ENCODE measurements at regions not wholly inside any gene's neighbourhood (a gene's known extent, or its start where the extent isn't known, plus 50 kb on each side); places are given as distances from the start of the nearest gene placed in this dataset.

GRCh38 chr5:67620424-67621397 lies 424.1 kb upstream of the CD180 start:
- Histone ChIP-seq H3K4me3 (ENCODE audit: low read length) (no peak overlapping the region), H3K9me2 (replicated peaks; ENCODE audit: insufficient read depth, low read length) (no peaks in the 10 kb centered on the region), H3K9ac (ENCODE audit: low read length) (no peak overlapping the region), H3K27me3 (ENCODE audit: low read length) (no peaks in the 10 kb centered on the region), H2AFZ (ENCODE audit: low read length) (no peak overlapping the region), H4K20me1 (ENCODE audit: insufficient read depth, low read depth, low read length) (no peaks in the 10 kb centered on the region), H3K9me3 (ENCODE audit: low read length) (no peaks in the 10 kb centered on the region), H3K4me1 (ENCODE audit: low read length) (no peaks in the 10 kb centered on the region), H3K79me2 (ENCODE audit: low read length) (no peaks in the 10 kb centered on the region), H3K27ac (ENCODE audit: low read length) (no peak overlapping the region), H3K4me2 (ENCODE audit: low read depth, low read length, poor library complexity, severe bottlenecking) (no peak overlapping the region), H3K36me3 (ENCODE audit: insufficient read depth, low read length) (no peaks in the 10 kb centered on the region)
- no peak for DNase-seq

- Histone ChIP-seq H3K79me2 (ENCODE audit: low read length) (no peaks in the 10 kb centered on the region), H3K4me1 (ENCODE audit: low read length) (no peaks in the 10 kb centered on the region), H3K4me3 (ENCODE audit: low read length) (no peak overlapping the region), H2AFZ (ENCODE audit: low read length) (no peak overlapping the region), H3K27ac (ENCODE audit: low read length) (no peak overlapping the region), H3K36me3 (ENCODE audit: insufficient read depth, low read length) (no peaks in the 10 kb centered on the region), H3K9me2 (replicated peaks; ENCODE audit: insufficient read depth, low read length) (no peaks in the 10 kb centered on the region), H3K4me2 (ENCODE audit: low read depth, low read length, poor library complexity, severe bottlenecking) (no peak overlapping the region), H3K9ac (ENCODE audit: low read length) (no peak overlapping the region), H4K20me1 (ENCODE audit: insufficient read depth, low read depth, low read length) (no peaks in the 10 kb centered on the region), H3K27me3 (ENCODE audit: low read length) (no peaks in the 10 kb centered on the region), H3K9me3 (ENCODE audit: low read length) (no peaks in the 10 kb centered on the region)
- no peak for DNase-seq
Measured at GRCh38 chr5:67619636-67620035, 423.0 kb upstream of the CD180 start.

GRCh38 chr5:67619235-67619634 lies 422.6 kb upstream of the CD180 start:
- Histone ChIP-seq H3K27me3 (ENCODE audit: low read length) (no peaks in the 10 kb centered on the region), H3K79me2 (ENCODE audit: low read length) (no peaks in the 10 kb centered on the region), H2AFZ (ENCODE audit: low read length) (no peak overlapping the region), H3K4me1 (ENCODE audit: low read length) (no peaks in the 10 kb centered on the region), H3K4me2 (ENCODE audit: low read depth, low read length, poor library complexity, severe bottlenecking) (no peak overlapping the region), H3K4me3 (ENCODE audit: low read length) (no peak overlapping the region), H3K36me3 (ENCODE audit: insufficient read depth, low read length) (no peaks in the 10 kb centered on the region), H4K20me1 (ENCODE audit: insufficient read depth, low read depth, low read length) (no peaks in the 10 kb centered on the region), H3K9me3 (ENCODE audit: low read length) (no peaks in the 10 kb centered on the region), H3K9me2 (replicated peaks; ENCODE audit: insufficient read depth, low read length) (no peaks in the 10 kb centered on the region), H3K27ac (ENCODE audit: low read length) (no peak overlapping the region), H3K9ac (ENCODE audit: low read length) (no peak overlapping the region)
- DNase-seq = no peak

GRCh38 chr5:67617051-67617450 lies 420.5 kb upstream of the CD180 start:
- H3K4me1 ChIP-seq (ENCODE audit: low read length) = no peaks in the 10 kb centered on the region
- no peaks in the 10 kb centered on the region for H3K9me2 ChIP-seq (replicated peaks; ENCODE audit: insufficient read depth, low read length)
- no peaks in the 10 kb centered on the region for H3K79me2 ChIP-seq (ENCODE audit: low read length)
- H3K27ac ChIP-seq (ENCODE audit: low read length) = no peak overlapping the region
- no peaks in the 10 kb centered on the region for H3K36me3 ChIP-seq (ENCODE audit: insufficient read depth, low read length)
- no peaks in the 10 kb centered on the region for H4K20me1 ChIP-seq (ENCODE audit: insufficient read depth, low read depth, low read length)
- no peak overlapping the region for H3K4me2 ChIP-seq (ENCODE audit: low read depth, low read length, poor library complexity, severe bottlenecking)
- H3K9me3 ChIP-seq (ENCODE audit: low read length) = no peaks in the 10 kb centered on the region
- no peak overlapping the region for H3K9ac ChIP-seq (ENCODE audit: low read length)
- no peaks in the 10 kb centered on the region for H3K27me3 ChIP-seq (ENCODE audit: low read length)
- no peak overlapping the region for H2AFZ ChIP-seq (ENCODE audit: low read length)
- DNase-seq = no peak
- H3K4me3 ChIP-seq (ENCODE audit: low read length) = no peak overlapping the region

GRCh38 chr5:67612961-67613360 lies 416.4 kb upstream of the CD180 start:
- H3K79me2 ChIP-seq (ENCODE audit: low read length) = no peaks in the 10 kb centered on the region
- no peak for DNase-seq
- no peak overlapping the region for H3K9ac ChIP-seq (ENCODE audit: low read length)

GRCh38 chr5:67610186-67610912 lies 413.8 kb upstream of the CD180 start:
- H2AFZ ChIP-seq (ENCODE audit: low read length) = no peak overlapping the region
- H3K4me3 ChIP-seq (ENCODE audit: low read length) = no peak overlapping the region
- no peaks in the 10 kb centered on the region for H3K79me2 ChIP-seq (ENCODE audit: low read length)
- H3K9me2 ChIP-seq (replicated peaks; ENCODE audit: insufficient read depth, low read length) = no peaks in the 10 kb centered on the region
- H3K9me3 ChIP-seq (ENCODE audit: low read length) = no peaks in the 10 kb centered on the region
- no peak overlapping the region for H3K4me2 ChIP-seq (ENCODE audit: low read depth, low read length, poor library complexity, severe bottlenecking)
- no peaks in the 10 kb centered on the region for H3K27me3 ChIP-seq (ENCODE audit: low read length)
- H3K36me3 ChIP-seq (ENCODE audit: insufficient read depth, low read length) = no peaks in the 10 kb centered on the region
- H4K20me1 ChIP-seq (ENCODE audit: insufficient read depth, low read depth, low read length) = no peaks in the 10 kb centered on the region
- H3K4me1 ChIP-seq (ENCODE audit: low read length) = no peaks in the 10 kb centered on the region
- no peak for DNase-seq
- H3K9ac ChIP-seq (ENCODE audit: low read length) = no peak overlapping the region
- no peak overlapping the region for H3K27ac ChIP-seq (ENCODE audit: low read length)

More at GRCh38 chr5:67612961-67613360, 416.4 kb upstream of the CD180 start:
- H3K4me3 ChIP-seq (ENCODE audit: low read length) = no peak overlapping the region
- no peak overlapping the region for H2AFZ ChIP-seq (ENCODE audit: low read length)
- no peaks in the 10 kb centered on the region for H3K9me3 ChIP-seq (ENCODE audit: low read length)
- H3K27ac ChIP-seq (ENCODE audit: low read length) = no peak overlapping the region
- H3K4me1 ChIP-seq (ENCODE audit: low read length) = no peaks in the 10 kb centered on the region
- H3K36me3 ChIP-seq (ENCODE audit: insufficient read depth, low read length) = no peaks in the 10 kb centered on the region
- H3K9me2 ChIP-seq (replicated peaks; ENCODE audit: insufficient read depth, low read length) = no peaks in the 10 kb centered on the region
- no peak overlapping the region for H3K4me2 ChIP-seq (ENCODE audit: low read depth, low read length, poor library complexity, severe bottlenecking)
- no peaks in the 10 kb centered on the region for H3K27me3 ChIP-seq (ENCODE audit: low read length)
- no peaks in the 10 kb centered on the region for H4K20me1 ChIP-seq (ENCODE audit: insufficient read depth, low read depth, low read length)

GRCh38 chr5:67607958-67608357 lies 411.4 kb upstream of the CD180 start:
- no peak for DNase-seq
- Histone ChIP-seq H3K9me3 (ENCODE audit: low read length) (no peaks in the 10 kb centered on the region), H2AFZ (ENCODE audit: low read length) (no peak overlapping the region), H3K79me2 (ENCODE audit: low read length) (no peaks in the 10 kb centered on the region), H3K36me3 (ENCODE audit: insufficient read depth, low read length) (no peaks in the 10 kb centered on the region), H3K4me2 (ENCODE audit: low read depth, low read length, poor library complexity, severe bottlenecking) (no peak overlapping the region), H3K27me3 (ENCODE audit: low read length) (no peaks in the 10 kb centered on the region), H3K4me1 (ENCODE audit: low read length) (no peaks in the 10 kb centered on the region), H3K9me2 (replicated peaks; ENCODE audit: insufficient read depth, low read length) (no peaks in the 10 kb centered on the region), H4K20me1 (ENCODE audit: insufficient read depth, low read depth, low read length) (no peaks in the 10 kb centered on the region), H3K27ac (ENCODE audit: low read length) (no peak overlapping the region), H3K4me3 (ENCODE audit: low read length) (no peak overlapping the region), H3K9ac (ENCODE audit: low read length) (no peak overlapping the region)

GRCh38 chr5:67606586-67606947 lies 410.0 kb upstream of the CD180 start:
- H3K36me3 ChIP-seq (ENCODE audit: insufficient read depth, low read length) = no peaks in the 10 kb centered on the region
- H3K9me3 ChIP-seq (ENCODE audit: low read length) = no peaks in the 10 kb centered on the region
- H3K79me2 ChIP-seq (ENCODE audit: low read length) = no peaks in the 10 kb centered on the region
- H3K27ac ChIP-seq (ENCODE audit: low read length) = no peak overlapping the region
- H3K4me3 ChIP-seq (ENCODE audit: low read length) = no peak overlapping the region
- no peak overlapping the region for H3K9ac ChIP-seq (ENCODE audit: low read length)
- no peaks in the 10 kb centered on the region for H3K4me1 ChIP-seq (ENCODE audit: low read length)
- H3K9me2 ChIP-seq (replicated peaks; ENCODE audit: insufficient read depth, low read length) = no peaks in the 10 kb centered on the region
- no peaks in the 10 kb centered on the region for H4K20me1 ChIP-seq (ENCODE audit: insufficient read depth, low read depth, low read length)
- DNase-seq = no peak
- H3K4me2 ChIP-seq (ENCODE audit: low read depth, low read length, poor library complexity, severe bottlenecking) = no peak overlapping the region
- no peak overlapping the region for H2AFZ ChIP-seq (ENCODE audit: low read length)
- no peaks in the 10 kb centered on the region for H3K27me3 ChIP-seq (ENCODE audit: low read length)
